Astrocyte (in vitro differentiated cells and primary cell): ENCODE measurements at regions not wholly inside any gene's neighbourhood (a gene's known extent, or its start where the extent isn't known, plus 50 kb on each side); places are given as distances from the start of the nearest gene placed in this dataset.

Source experiments
- DNase-seq: peaks from one replicate; pipeline ENCODE4 v3.0.0-alpha.2; 2010; ENCODE audit warnings: low read depth
- FAIRE-seq: peaks from 2 replicates; lab custom pipeline; 2011; peaks lifted over from hg19 to GRCh38; lab: Jason Lieb, UNC
- H2AFZ ChIP-seq: 2 replicates; pipeline ENCODE4 v1.6.0; 2012; ENCODE audit warnings: low read depth, low read length, inconsistent platforms
- H3K27ac ChIP-seq: 2 replicates; pipeline ENCODE4 v1.5.1; 2011; ENCODE audit warnings: low read depth, low read length, inconsistent platforms
- H3K27me3 ChIP-seq: 2 replicates; pipeline ENCODE4 v1.6.0; 2011; ENCODE audit warnings: low read length, inconsistent platforms; ENCODE audit not compliant: insufficient read depth
- H3K36me3 ChIP-seq: 2 replicates; pipeline ENCODE4 v1.5.1; 2011; ENCODE audit warnings: low read length, inconsistent platforms; ENCODE audit not compliant: insufficient read depth
- H3K4me1 ChIP-seq: 2 replicates; pipeline ENCODE4 v1.5.1; 2011; ENCODE audit warnings: low read length, inconsistent platforms; ENCODE audit not compliant: insufficient read depth
- H3K4me2 ChIP-seq: 2 replicates; pipeline ENCODE4 v1.6.0; 2012; ENCODE audit warnings: low read length, inconsistent platforms
- H3K4me3 ChIP-seq: 2 replicates; pipeline ENCODE4 v1.5.1; 2011; ENCODE audit warnings: low read depth, mild to moderate bottlenecking, low read length, inconsistent platforms; ENCODE audit not compliant: insufficient read depth
- H3K79me2 ChIP-seq: 2 replicates; pipeline ENCODE4 v1.6.0; 2012; ENCODE audit warnings: mild to moderate bottlenecking, low read length, inconsistent platforms; ENCODE audit not compliant: insufficient read depth
- H3K9ac ChIP-seq: 2 replicates; pipeline ENCODE4 v1.6.0; 2012; ENCODE audit warnings: mild to moderate bottlenecking, low read length, inconsistent platforms
- H3K9me3 ChIP-seq: 2 replicates; pipeline ENCODE4 v1.5.1; 2012; ENCODE audit warnings: low read depth, mild to moderate bottlenecking, low read length, inconsistent platforms; ENCODE audit not compliant: insufficient read depth
- H4K20me1 ChIP-seq: 2 replicates; pipeline ENCODE4 v1.6.0; 2012; ENCODE audit warnings: low read length, inconsistent platforms; ENCODE audit not compliant: insufficient read depth
- H3K27ac Mint-ChIP-seq: one replicate; pipeline ENCODE4 v1.8.0; 2021; ENCODE audit warnings: mild to moderate bottlenecking, mixed read lengths; ENCODE audit not compliant: unreplicated experiment
- H3K27me3 Mint-ChIP-seq: one replicate; pipeline ENCODE4 v1.8.0; 2021; ENCODE audit warnings: low read depth, mixed read lengths; ENCODE audit not compliant: unreplicated experiment
- H3K36me3 Mint-ChIP-seq: one replicate; pipeline ENCODE4 v1.8.0; 2021; ENCODE audit warnings: low read depth, mixed read lengths; ENCODE audit not compliant: unreplicated experiment
- H3K4me1 Mint-ChIP-seq: one replicate; pipeline ENCODE4 v1.8.0; 2021; ENCODE audit warnings: low read depth, mixed read lengths; ENCODE audit not compliant: unreplicated experiment
- H3K4me3 Mint-ChIP-seq: one replicate; pipeline ENCODE4 v1.8.0; 2021; ENCODE audit warnings: mild to moderate bottlenecking, moderate library complexity, mixed read lengths; ENCODE audit not compliant: unreplicated experiment
- H3K9me3 Mint-ChIP-seq: one replicate; pipeline ENCODE4 v1.8.0; 2021; ENCODE audit warnings: mild to moderate bottlenecking, mixed read lengths; ENCODE audit not compliant: unreplicated experiment
- CTCF ChIP-seq: IDR thresholded peaks from 2 replicates; pipeline ENCODE4 v1.5.1; 2011; ENCODE audit warnings: low read depth, mild to moderate bottlenecking, inconsistent platforms, low read length, moderate library complexity; ENCODE audit not compliant: insufficient read depth
- EZH2 ChIP-seq: IDR thresholded peaks from 2 replicates; pipeline ENCODE4 v1.6.1; 2012; ENCODE audit warnings: mild to moderate bottlenecking, low read length, inconsistent platforms; ENCODE audit not compliant: insufficient read depth

GRCh38 chr21:16552880-16553279, 823.1 kb downstream of the USP25 start:
- Histone ChIP-seq H3K79me2 (peaks cover 6% of the 10 kb centered on the region), H3K4me3 (no peak overlapping the region), H3K27me3 (no peaks in the 10 kb centered on the region), H3K36me3 (no peaks in the 10 kb centered on the region), H3K4me1 (no peaks in the 10 kb centered on the region), H3K9me3 (no peaks in the 10 kb centered on the region), H3K9ac (no peak overlapping the region), H3K4me2 (no peak overlapping the region), H3K27ac (no peak overlapping the region), H4K20me1 (peaks cover 7% of the 10 kb centered on the region), H2AFZ (no peak overlapping the region)
- DNase-seq, result no peak
- Mint-ChIP-seq H3K36me3 (no peaks in the 10 kb centered on the region), H3K27ac (no peak overlapping the region), H3K4me1 (peaks cover 1% of the 10 kb centered on the region), H3K9me3 (no peaks in the 10 kb centered on the region), H3K27me3 (no peaks in the 10 kb centered on the region), H3K4me3 (no peak overlapping the region)
- TF ChIP-seq EZH2, result no peak
- TF ChIP-seq CTCF, result no peak
- FAIRE-seq, result no peak

- H3K79me2 ChIP-seq, result peaks cover 4% of the 10 kb centered on the region
- Mint-ChIP-seq H3K36me3 (no peaks in the 10 kb centered on the region), H3K9me3 (no peaks in the 10 kb centered on the region), H3K4me1 (peaks cover 1% of the 10 kb centered on the region), H3K27me3 (no peaks in the 10 kb centered on the region), H3K4me3 (no peak overlapping the region), H3K27ac (no peak overlapping the region)
- no peaks in the 10 kb centered on the region for H3K4me1 ChIP-seq
- peaks cover 7% of the 10 kb centered on the region for H4K20me1 ChIP-seq
- H3K4me3 ChIP-seq, result no peak overlapping the region
- H3K9ac ChIP-seq, result no peak overlapping the region
- no peaks in the 10 kb centered on the region for H3K36me3 ChIP-seq
- H2AFZ ChIP-seq, result no peak overlapping the region
- no peaks in the 10 kb centered on the region for H3K27me3 ChIP-seq
- no peak overlapping the region for H3K27ac ChIP-seq
- TF ChIP-seq CTCF, result no peak
- no peak for TF ChIP-seq EZH2
- DNase-seq (no peak), FAIRE-seq (no peak)
- H3K4me2 ChIP-seq, result no peak overlapping the region
- H3K9me3 ChIP-seq, result no peaks in the 10 kb centered on the region
These were observed 824.7 kb downstream of the USP25 start for GRCh38 chr21:16554503-16554902.

GRCh38 chr21:16563116-16563515, 833.3 kb downstream of the USP25 start:
- Histone ChIP-seq H3K79me2 (no peaks in the 10 kb centered on the region), H4K20me1 (no peaks in the 10 kb centered on the region), H3K4me2 (no peak overlapping the region), H3K27ac (no peak overlapping the region), H3K9me3 (no peaks in the 10 kb centered on the region), H2AFZ (no peak overlapping the region), H3K4me3 (no peak overlapping the region), H3K36me3 (no peaks in the 10 kb centered on the region), H3K4me1 (peaks cover 8% of the 10 kb centered on the region), H3K9ac (no peak overlapping the region), H3K27me3 (no peaks in the 10 kb centered on the region)
- H3K4me3 Mint-ChIP-seq, result no peak overlapping the region
- H3K27me3 Mint-ChIP-seq, result no peaks in the 10 kb centered on the region
- H3K36me3 Mint-ChIP-seq, result no peaks in the 10 kb centered on the region
- DNase-seq (no peak), FAIRE-seq (no peak)
- peaks cover 10% of the 10 kb centered on the region for H3K4me1 Mint-ChIP-seq
- H3K9me3 Mint-ChIP-seq, result no peaks in the 10 kb centered on the region
- TF ChIP-seq EZH2 (no peak), CTCF (no peak)
- peak overlapping the region; percentile 89 for H3K27ac Mint-ChIP-seq
